ENCODE measurements at regions not wholly inside any gene's neighbourhood (a gene's known extent, or its start where the extent isn't known, plus 50 kb on each side); places are given as distances from the start of the nearest gene placed in this dataset.

- Histone ChIP-seq H3K4me3 (no peak overlapping the region), H3K9me2 (replicated peaks; ENCODE audit: insufficient read depth) (no peaks in the 10 kb centered on the region), H3K27ac (no peak overlapping the region), H3K79me2 (no peaks in the 10 kb centered on the region), H4K20me1 (ENCODE audit: insufficient read depth, poor library complexity, severe bottlenecking) (no peaks in the 10 kb centered on the region), H3K4me2 (no peak overlapping the region), H3K4me1 (ENCODE audit: insufficient read depth) (no peaks in the 10 kb centered on the region), H3K36me3 (replicated peaks; ENCODE audit: insufficient read depth, low read depth) (no peaks in the 10 kb centered on the region), H3K9me3 (ENCODE audit: low read depth) (no peaks in the 10 kb centered on the region), H3K27me3 (no peaks in the 10 kb centered on the region), H2AFZ (no peak overlapping the region)
- DNase-seq (ENCODE audit: low spot score): no peak
- WGBS (ENCODE audit: low lambda C conversion rate, missing lambda C conversion rate): 84% methylated on average over 6 of the region's 6 CpGs
- TF ChIP-seq EZH2phosphoT487 (IDR thresholded peaks at IDR 0.05; ENCODE audit: low read depth, severe bottlenecking, unreplicated experiment) (no peak), EZH2 (IDR thresholded peaks at IDR 0.05; ENCODE audit: borderline replicate concordance) (no peak)
Measured at GRCh38 chr4:96317891-96318290, 478.0 kb downstream of the PDHA2 start.

DNA sequence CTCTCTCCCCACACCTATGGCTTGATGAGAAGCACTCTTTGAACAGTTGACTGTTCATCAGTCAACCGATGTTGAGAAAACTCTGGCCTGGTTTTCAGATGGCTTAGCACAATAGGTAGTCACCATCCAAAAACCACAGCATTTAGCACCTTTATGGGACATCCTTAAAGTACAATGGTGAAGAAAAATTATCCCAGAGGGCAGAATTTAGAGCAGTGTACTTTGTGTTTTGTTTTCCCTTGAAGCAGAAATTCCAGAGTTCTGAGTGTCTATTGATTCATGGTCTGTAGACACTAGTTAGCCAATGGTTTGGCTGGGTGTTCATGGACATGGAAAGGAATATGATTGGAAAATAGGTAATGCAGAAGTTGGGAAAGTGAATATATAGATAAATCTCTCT, 487.0 kb downstream of the PDHA2 start:
- WGBS (ENCODE audit: low lambda C conversion rate, missing lambda C conversion rate): 100% methylated on average over 1 of the region's 1 CpG

DNA sequence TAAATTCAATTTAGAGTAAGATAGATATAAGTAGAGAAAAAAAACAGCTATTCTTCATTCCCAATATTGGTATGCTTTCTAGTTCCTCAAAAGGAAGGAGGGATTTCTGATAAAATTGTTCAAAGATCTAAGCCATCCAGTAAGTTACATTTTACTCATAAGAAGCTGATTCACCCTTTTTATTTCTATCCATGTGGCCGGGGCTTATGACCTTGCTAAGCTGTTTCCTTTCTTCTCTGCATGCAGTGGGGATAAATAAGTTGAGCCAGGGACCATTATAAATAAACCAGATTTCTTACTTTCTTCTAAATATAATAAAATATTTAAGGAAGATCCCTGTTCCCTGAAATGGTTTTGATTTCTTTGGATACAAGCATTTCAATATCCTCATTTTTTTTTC, 502.3 kb downstream of the PDHA2 start:
- TF ChIP-seq EZH2 (IDR thresholded peaks at IDR 0.05; ENCODE audit: borderline replicate concordance) (no peak), CTCF (IDR thresholded peaks at IDR 0.05; ENCODE audit: poor library complexity) (no peak), EZH2phosphoT487 (IDR thresholded peaks at IDR 0.05; ENCODE audit: low read depth, severe bottlenecking, unreplicated experiment) (no peak)
- Histone ChIP-seq H4K20me1 (ENCODE audit: insufficient read depth, poor library complexity, severe bottlenecking) (no peaks in the 10 kb centered on the region), H3K27ac (no peak overlapping the region), H3K4me1 (ENCODE audit: insufficient read depth) (no peaks in the 10 kb centered on the region), H3K36me3 (replicated peaks; ENCODE audit: insufficient read depth, low read depth) (no peaks in the 10 kb centered on the region), H3K27me3 (no peaks in the 10 kb centered on the region), H3K4me3 (no peak overlapping the region), H3K79me2 (no peaks in the 10 kb centered on the region), H3K9me2 (replicated peaks; ENCODE audit: insufficient read depth) (no peaks in the 10 kb centered on the region), H3K4me2 (no peak overlapping the region), H3K9me3 (ENCODE audit: low read depth) (no peaks in the 10 kb centered on the region), H2AFZ (no peak overlapping the region)
- no peak for DNase-seq (ENCODE audit: low spot score)
- WGBS (ENCODE audit: low lambda C conversion rate, missing lambda C conversion rate): 57% methylated on average over 1 of the region's 1 CpG

More for the DNA sequence above, 487.0 kb downstream of the PDHA2 start:
- DNase-seq (ENCODE audit: low spot score): no peak
- no peaks in the 10 kb centered on the region for H3K36me3 ChIP-seq (replicated peaks; ENCODE audit: insufficient read depth, low read depth)
- no peak overlapping the region for H2AFZ ChIP-seq
- no peaks in the 10 kb centered on the region for H3K9me2 ChIP-seq (replicated peaks; ENCODE audit: insufficient read depth)
- no peak overlapping the region for H3K27ac ChIP-seq
- H3K27me3 ChIP-seq: no peaks in the 10 kb centered on the region
- no peaks in the 10 kb centered on the region for H4K20me1 ChIP-seq (ENCODE audit: insufficient read depth, poor library complexity, severe bottlenecking)
- no peaks in the 10 kb centered on the region for H3K4me1 ChIP-seq (ENCODE audit: insufficient read depth)
- H3K79me2 ChIP-seq: no peaks in the 10 kb centered on the region
- no peaks in the 10 kb centered on the region for H3K9me3 ChIP-seq (ENCODE audit: low read depth)
- TF ChIP-seq EZH2phosphoT487 (IDR thresholded peaks at IDR 0.05; ENCODE audit: low read depth, severe bottlenecking, unreplicated experiment) (no peak), CTCF (IDR thresholded peaks at IDR 0.05; ENCODE audit: poor library complexity) (no peak), EZH2 (IDR thresholded peaks at IDR 0.05; ENCODE audit: borderline replicate concordance) (no peak)
- H3K4me2 ChIP-seq: no peak overlapping the region
- no peak overlapping the region for H3K4me3 ChIP-seq

- 71% methylated on average over 2 of the region's 2 CpGs for WGBS (ENCODE audit: low lambda C conversion rate, missing lambda C conversion rate)
- H4K20me1 ChIP-seq (ENCODE audit: insufficient read depth, poor library complexity, severe bottlenecking): no peaks in the 10 kb centered on the region
- H3K36me3 ChIP-seq (replicated peaks; ENCODE audit: insufficient read depth, low read depth): no peaks in the 10 kb centered on the region
- no peak overlapping the region for H3K27ac ChIP-seq
- H3K9me3 ChIP-seq (ENCODE audit: low read depth): no peaks in the 10 kb centered on the region
- H3K27me3 ChIP-seq: no peaks in the 10 kb centered on the region
- TF ChIP-seq EZH2phosphoT487 (IDR thresholded peaks at IDR 0.05; ENCODE audit: low read depth, severe bottlenecking, unreplicated experiment) (no peak), EZH2 (IDR thresholded peaks at IDR 0.05; ENCODE audit: borderline replicate concordance) (no peak), CTCF (IDR thresholded peaks at IDR 0.05; ENCODE audit: poor library complexity) (no peak)
- no peak overlapping the region for H3K4me2 ChIP-seq
- H3K79me2 ChIP-seq: no peaks in the 10 kb centered on the region
- H3K4me1 ChIP-seq (ENCODE audit: insufficient read depth): no peaks in the 10 kb centered on the region
- no peak overlapping the region for H2AFZ ChIP-seq
- no peak for DNase-seq (ENCODE audit: low spot score)
- no peaks in the 10 kb centered on the region for H3K9me2 ChIP-seq (replicated peaks; ENCODE audit: insufficient read depth)
- no peak overlapping the region for H3K4me3 ChIP-seq
Measured at GRCh38 chr4:96342790-96343455, 503.0 kb downstream of the PDHA2 start.
